ENCODE measurements at regions not wholly inside any gene's neighbourhood (a gene's known extent, or its start where the extent isn't known, plus 50 kb on each side); places are given as distances from the start of the nearest gene placed in this dataset.

- Histone ChIP-seq H3K27me3 (ENCODE audit: control insufficient read depth, insufficient read depth, low read length, poor library complexity, severe bottlenecking) (no peaks in the 10 kb centered on the region), H3K4me3 (ENCODE audit: insufficient read depth, low read depth, low read length) (no peak overlapping the region), H3K36me3 (ENCODE audit: control insufficient read depth, insufficient read depth, low read length) (no peaks in the 10 kb centered on the region), H3K4me1 (ENCODE audit: control insufficient read depth, insufficient read depth, low read length) (no peaks in the 10 kb centered on the region), H3K9me3 (ENCODE audit: control insufficient read depth, low read length) (no peaks in the 10 kb centered on the region), H3K27ac (ENCODE audit: insufficient read depth, low read depth, low read length, poor library complexity, severe bottlenecking) (no peak overlapping the region)
- 91 to 100% methylated on average over 3 of the region's 3 CpGs for WGBS, 2 experiments
Observed at GRCh38 chr3:1832395-1832794, 266.3 kb upstream of the CNTN4 start.

- no peaks in the 10 kb centered on the region for H3K36me3 ChIP-seq (ENCODE audit: control insufficient read depth, insufficient read depth, low read length)
- no peak overlapping the region for H3K27ac ChIP-seq (ENCODE audit: insufficient read depth, low read depth, low read length, poor library complexity, severe bottlenecking)
- no peaks in the 10 kb centered on the region for H3K9me3 ChIP-seq (ENCODE audit: control insufficient read depth, low read length)
- no peaks in the 10 kb centered on the region for H3K4me1 ChIP-seq (ENCODE audit: control insufficient read depth, insufficient read depth, low read length)
- no peak overlapping the region for H3K4me3 ChIP-seq (ENCODE audit: insufficient read depth, low read depth, low read length)
- 62 to 66% methylated on average over 5 to 6 of the region's 6 CpGs for WGBS, 2 experiments
- H3K27me3 ChIP-seq (ENCODE audit: control insufficient read depth, insufficient read depth, low read length, poor library complexity, severe bottlenecking) = no peaks in the 10 kb centered on the region
Observed at GRCh38 chr3:1843111-1843510, 255.6 kb upstream of the CNTN4 start.

GRCh38 chr3:1847571-1847970 lies 251.1 kb upstream of the CNTN4 start:
- no peaks in the 10 kb centered on the region for H3K9me3 ChIP-seq (ENCODE audit: control insufficient read depth, low read length)
- H3K27ac ChIP-seq (ENCODE audit: insufficient read depth, low read depth, low read length, poor library complexity, severe bottlenecking) = no peak overlapping the region
- H3K4me3 ChIP-seq (ENCODE audit: insufficient read depth, low read depth, low read length) = no peak overlapping the region
- H3K36me3 ChIP-seq (ENCODE audit: control insufficient read depth, insufficient read depth, low read length) = no peaks in the 10 kb centered on the region
- no peaks in the 10 kb centered on the region for H3K4me1 ChIP-seq (ENCODE audit: control insufficient read depth, insufficient read depth, low read length)
- 61 to 88% methylated on average over 2 of the region's 3 CpGs for WGBS, 2 experiments
- no peaks in the 10 kb centered on the region for H3K27me3 ChIP-seq (ENCODE audit: control insufficient read depth, insufficient read depth, low read length, poor library complexity, severe bottlenecking)

- H3K9me3 ChIP-seq (ENCODE audit: control insufficient read depth, low read length) = no peaks in the 10 kb centered on the region
- H3K36me3 ChIP-seq (ENCODE audit: control insufficient read depth, insufficient read depth, low read length) = no peaks in the 10 kb centered on the region
- 82 to 93% methylated on average over 1 to 2 of the region's 2 CpGs for WGBS, 2 experiments
- H3K4me1 ChIP-seq (ENCODE audit: control insufficient read depth, insufficient read depth, low read length) = no peaks in the 10 kb centered on the region
- no peak overlapping the region for H3K27ac ChIP-seq (ENCODE audit: insufficient read depth, low read depth, low read length, poor library complexity, severe bottlenecking)
- H3K4me3 ChIP-seq (ENCODE audit: insufficient read depth, low read depth, low read length) = no peak overlapping the region
- no peaks in the 10 kb centered on the region for H3K27me3 ChIP-seq (ENCODE audit: control insufficient read depth, insufficient read depth, low read length, poor library complexity, severe bottlenecking)
Observed at GRCh38 chr3:1848935-1849334, 249.7 kb upstream of the CNTN4 start.

- Histone ChIP-seq H3K36me3 (ENCODE audit: control insufficient read depth, insufficient read depth, low read length) (no peaks in the 10 kb centered on the region), H3K9me3 (ENCODE audit: control insufficient read depth, low read length) (no peaks in the 10 kb centered on the region), H3K27me3 (ENCODE audit: control insufficient read depth, insufficient read depth, low read length, poor library complexity, severe bottlenecking) (no peaks in the 10 kb centered on the region), H3K4me3 (ENCODE audit: insufficient read depth, low read depth, low read length) (no peak overlapping the region), H3K27ac (ENCODE audit: insufficient read depth, low read depth, low read length, poor library complexity, severe bottlenecking) (no peak overlapping the region), H3K4me1 (ENCODE audit: control insufficient read depth, insufficient read depth, low read length) (no peaks in the 10 kb centered on the region)
- 75 to 94% methylated on average over 2 of the region's 2 CpGs for WGBS, 2 experiments
Observed at GRCh38 chr3:1852950-1853349, 245.7 kb upstream of the CNTN4 start.

- no peaks in the 10 kb centered on the region for H3K36me3 ChIP-seq (ENCODE audit: control insufficient read depth, insufficient read depth, low read length)
- H3K9me3 ChIP-seq (ENCODE audit: control insufficient read depth, low read length) = no peaks in the 10 kb centered on the region
- 88 to 92% methylated on average over 3 of the region's 3 CpGs for WGBS, 2 experiments
- no peaks in the 10 kb centered on the region for H3K27me3 ChIP-seq (ENCODE audit: control insufficient read depth, insufficient read depth, low read length, poor library complexity, severe bottlenecking)
- H3K4me3 ChIP-seq (ENCODE audit: insufficient read depth, low read depth, low read length) = no peak overlapping the region
- H3K27ac ChIP-seq (ENCODE audit: insufficient read depth, low read depth, low read length, poor library complexity, severe bottlenecking) = no peak overlapping the region
- no peaks in the 10 kb centered on the region for H3K4me1 ChIP-seq (ENCODE audit: control insufficient read depth, insufficient read depth, low read length)
Observed at GRCh38 chr3:1855841-1856240, 242.8 kb upstream of the CNTN4 start.

- WGBS, 2 experiments = 93% methylated on average over 7 of the region's 7 CpGs
- Histone ChIP-seq H3K27ac (ENCODE audit: insufficient read depth, low read depth, low read length, poor library complexity, severe bottlenecking) (no peak overlapping the region), H3K9me3 (ENCODE audit: control insufficient read depth, low read length) (peaks cover 4% of the 10 kb centered on the region), H3K36me3 (ENCODE audit: control insufficient read depth, insufficient read depth, low read length) (no peaks in the 10 kb centered on the region), H3K27me3 (ENCODE audit: control insufficient read depth, insufficient read depth, low read length, poor library complexity, severe bottlenecking) (no peaks in the 10 kb centered on the region), H3K4me3 (ENCODE audit: insufficient read depth, low read depth, low read length) (no peak overlapping the region), H3K4me1 (ENCODE audit: control insufficient read depth, insufficient read depth, low read length) (no peaks in the 10 kb centered on the region)
Observed at GRCh38 chr3:1870738-1871137, 227.9 kb upstream of the CNTN4 start.

GRCh38 chr3:1883534-1883933 lies 215.1 kb upstream of the CNTN4 start:
- Histone ChIP-seq H3K27ac (ENCODE audit: insufficient read depth, low read depth, low read length, poor library complexity, severe bottlenecking) (no peak overlapping the region), H3K4me3 (ENCODE audit: insufficient read depth, low read depth, low read length) (no peak overlapping the region), H3K4me1 (ENCODE audit: control insufficient read depth, insufficient read depth, low read length) (no peaks in the 10 kb centered on the region), H3K9me3 (ENCODE audit: control insufficient read depth, low read length) (no peaks in the 10 kb centered on the region), H3K27me3 (ENCODE audit: control insufficient read depth, insufficient read depth, low read length, poor library complexity, severe bottlenecking) (no peaks in the 10 kb centered on the region), H3K36me3 (ENCODE audit: control insufficient read depth, insufficient read depth, low read length) (no peaks in the 10 kb centered on the region)
- WGBS, 2 experiments = 70% methylated on average over 1 of the region's 1 CpG; no CpG with 5 or more reads in 1 of the 2 experiments

GRCh38 chr3:1892459-1892858 lies 206.2 kb upstream of the CNTN4 start:
- no peaks in the 10 kb centered on the region for H3K4me1 ChIP-seq (ENCODE audit: control insufficient read depth, insufficient read depth, low read length)
- H3K27ac ChIP-seq (ENCODE audit: insufficient read depth, low read depth, low read length, poor library complexity, severe bottlenecking) = no peak overlapping the region
- no peaks in the 10 kb centered on the region for H3K27me3 ChIP-seq (ENCODE audit: control insufficient read depth, insufficient read depth, low read length, poor library complexity, severe bottlenecking)
- H3K4me3 ChIP-seq (ENCODE audit: insufficient read depth, low read depth, low read length) = no peak overlapping the region
- WGBS, 2 experiments = 65 to 80% methylated on average over 2 of the region's 2 CpGs
- H3K9me3 ChIP-seq (ENCODE audit: control insufficient read depth, low read length) = no peaks in the 10 kb centered on the region
- H3K36me3 ChIP-seq (ENCODE audit: control insufficient read depth, insufficient read depth, low read length) = no peaks in the 10 kb centered on the region

GRCh38 chr3:1902416-1902815 lies 196.2 kb upstream of the CNTN4 start:
- 87 to 89% methylated on average over 4 of the region's 4 CpGs for WGBS, 2 experiments
- no peaks in the 10 kb centered on the region for H3K9me3 ChIP-seq (ENCODE audit: control insufficient read depth, low read length)
- no peak overlapping the region for H3K4me3 ChIP-seq (ENCODE audit: insufficient read depth, low read depth, low read length)
- H3K27me3 ChIP-seq (ENCODE audit: control insufficient read depth, insufficient read depth, low read length, poor library complexity, severe bottlenecking) = no peaks in the 10 kb centered on the region
- no peak overlapping the region for H3K27ac ChIP-seq (ENCODE audit: insufficient read depth, low read depth, low read length, poor library complexity, severe bottlenecking)
- H3K36me3 ChIP-seq (ENCODE audit: control insufficient read depth, insufficient read depth, low read length) = no peaks in the 10 kb centered on the region
- no peaks in the 10 kb centered on the region for H3K4me1 ChIP-seq (ENCODE audit: control insufficient read depth, insufficient read depth, low read length)

GRCh38 chr3:1903111-1903510 lies 195.6 kb upstream of the CNTN4 start:
- no peaks in the 10 kb centered on the region for H3K9me3 ChIP-seq (ENCODE audit: control insufficient read depth, low read length)
- H3K27me3 ChIP-seq (ENCODE audit: control insufficient read depth, insufficient read depth, low read length, poor library complexity, severe bottlenecking) = no peaks in the 10 kb centered on the region
- no peaks in the 10 kb centered on the region for H3K36me3 ChIP-seq (ENCODE audit: control insufficient read depth, insufficient read depth, low read length)
- no peak overlapping the region for H3K27ac ChIP-seq (ENCODE audit: insufficient read depth, low read depth, low read length, poor library complexity, severe bottlenecking)
- no peaks in the 10 kb centered on the region for H3K4me1 ChIP-seq (ENCODE audit: control insufficient read depth, insufficient read depth, low read length)
- WGBS, 2 experiments = 78 to 86% methylated on average over 3 of the region's 3 CpGs
- no peak overlapping the region for H3K4me3 ChIP-seq (ENCODE audit: insufficient read depth, low read depth, low read length)

Data from ectodermal cell (in vitro differentiated cells).